GM10248 (cell line): ENCODE measurements at regions not wholly inside any gene's neighbourhood (a gene's known extent, or its start where the extent isn't known, plus 50 kb on each side); places are given as distances from the start of the nearest gene placed in this dataset.

Source experiments
- CTCF ChIA-PET: fragments of 300-600 bp; sonication (Branson Sonifier 250); formaldehyde crosslinking; extraction: SDS; loops from one replicate; lab custom pipeline; 2021; ENCODE audit warnings: antibody characterized with exemption; lab: Yijun Ruan, JAX
- POLR2A ChIA-PET: fragments of 350-650 bp; sonication (Branson Sonifier 250); formaldehyde crosslinking; extraction: SDS; loops from one replicate; lab custom pipeline; 2020; ENCODE audit warnings: antibody characterized with exemption; lab: Yijun Ruan, JAX
- DNase-seq: peaks from one replicate; pipeline ENCODE4 v3.0.0; 2012; ENCODE audit errors: extremely low spot score
- CTCF ChIP-seq: IDR thresholded peaks from 2 replicates; pipeline ENCODE4 v1.5.1; 2012; ENCODE audit warnings: mild to moderate bottlenecking, low read depth; ENCODE audit errors: extremely low read depth, missing control alignments, control extremely low read depth

GRCh38 chr6:115817161-115817560 is 243.5 kb downstream of the FRK start:
- DNase-seq, result no peak
- CTCF ChIA-PET, result interaction anchor here (1.1 to 1.2 kb wide), 2 partner anchors 20 to 21 kb away, joined by 3 to 4 read pairs; no protein-coding TSS in a partner anchor
- POLR2A ChIA-PET, result no interaction called here
- no peak for TF ChIP-seq CTCF

GRCh38 chr6:115814907-115815306 is 245.8 kb downstream of the FRK start:
- DNase-seq, result no peak
- ChIA-PET CTCF (no interaction called here), POLR2A (no interaction called here)
- no peak for TF ChIP-seq CTCF

- no peak for DNase-seq
- ChIA-PET POLR2A (no interaction called here), CTCF (interaction anchor here (1.4 kb wide), 1 partner anchor 8 kb away, joined by 5 read pairs; no protein-coding TSS in a partner anchor)
Measured at GRCh38 chr6:115811541-115811940, 249.2 kb downstream of the FRK start.

DNA sequence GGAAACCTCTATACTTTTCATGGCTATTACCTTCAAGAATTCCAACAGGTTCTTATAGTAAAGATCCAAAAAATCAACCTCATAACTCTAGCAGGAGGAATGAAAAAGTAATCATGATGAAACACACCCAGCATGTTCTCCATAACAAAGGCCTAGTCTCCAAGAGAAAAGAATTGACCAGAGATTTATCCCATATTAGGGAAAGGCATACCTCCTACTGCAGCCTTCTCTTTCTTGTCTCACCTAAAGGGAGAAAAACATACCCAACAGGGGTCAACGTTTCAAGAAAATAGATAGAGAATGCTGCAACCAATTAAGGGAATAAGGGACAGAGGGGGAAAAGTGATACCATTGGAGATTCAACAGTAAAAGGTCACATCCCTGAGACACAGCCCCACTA is 262.5 kb downstream of the FRK start:
- CTCF ChIA-PET, result interaction anchor here (2.0 kb wide), 1 partner anchor 20 kb away, joined by 4 read pairs; no protein-coding TSS in a partner anchor
- no peak for DNase-seq
- POLR2A ChIA-PET, result no interaction called here
- no peak for TF ChIP-seq CTCF

More at GRCh38 chr6:115811541-115811940, 249.2 kb downstream of the FRK start:
- TF ChIP-seq CTCF, result no peak

GRCh38 chr6:115796829-115797228 is 263.9 kb downstream of the FRK start:
- ChIA-PET CTCF (interaction anchor here (2.0 kb wide), 1 partner anchor 21 kb away, joined by 4 read pairs; no protein-coding TSS in a partner anchor), POLR2A (no interaction called here)
- DNase-seq, result no peak
- TF ChIP-seq CTCF, result no peak

DNA sequence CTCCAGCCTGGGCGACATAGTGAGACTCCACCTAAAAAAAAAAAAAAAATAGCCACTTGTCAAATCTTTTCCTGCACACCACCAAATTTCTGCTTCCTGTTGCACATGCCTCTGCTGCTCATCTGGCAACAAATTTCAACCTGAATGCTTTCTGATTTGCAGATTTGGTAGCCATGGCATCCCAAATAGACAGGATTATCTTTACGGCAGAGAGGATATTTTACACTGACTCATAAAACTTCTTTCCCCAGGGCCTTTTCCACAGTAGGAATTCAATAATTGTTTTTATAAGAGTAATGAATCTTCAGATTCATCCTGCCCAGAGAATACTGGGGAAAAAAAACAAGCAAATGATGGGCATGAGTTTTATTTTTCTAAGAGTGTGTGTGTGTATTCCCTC is 264.6 kb downstream of the FRK start:
- no peak for TF ChIP-seq CTCF
- ChIA-PET CTCF (no interaction called here), POLR2A (no interaction called here)
- DNase-seq, result no peak
